ENCODE measurements at regions not wholly inside any gene's neighbourhood (a gene's known extent, or its start where the extent isn't known, plus 50 kb on each side); places are given as distances from the start of the nearest gene placed in this dataset.

GRCh38 chr5:72597456-72597948, 90.3 kb upstream of the ZNF366 start:
- H3K18ac ChIP-seq (ENCODE audit: low read depth, low read length) = peak overlapping the region; percentile 95
- ChIA-PET POLR2A (ENCODE audit: unreplicated experiment) (no interaction called here), CTCF (interaction anchor here (1.3 kb wide), 1 partner anchor 9 kb away, joined by 3 read pairs; no protein-coding TSS in a partner anchor)
- in situ Hi-C loops (cut with MboI; ENCODE audit: low sequenced_read_pairs) (no loop called here), dilution Hi-C loops (cut with HindIII; ENCODE audit: low sequenced_read_pairs, unreplicated experiment) (no loop called here), intact Hi-C loops (cut with micrococcal nuclease) (no loop called here)
- H3K56ac ChIP-seq (ENCODE audit: extremely low read depth, insufficient read depth, low read length) = peak overlapping the region; percentile 64
- H2AK5ac ChIP-seq (ENCODE audit: low read depth, low read length) = peak overlapping the region; percentile 50
- DNase-seq = peak; percentile 95
- H4K20me1 ChIP-seq (ENCODE audit: insufficient read depth, low read length) = no peaks in the 10 kb centered on the region; the same call in 1 of the 2 replicates
- H4K91ac ChIP-seq (ENCODE audit: insufficient read depth, low read depth, low read length) = peak overlapping the region; percentile 85
- 0 out of 4 replicates have a peak, but pooled peaks cover 0 to 5% of the 10 kb centered on the region in 2 experiments for H3K79me1 ChIP-seq (ENCODE audit: low read depth in 1 of 2, low read length in 2 of 2)
- peaks cover 24% of the 10 kb centered on the region for H3K4me1 ChIP-seq (ENCODE audit: control insufficient read depth, insufficient read depth, low read length)
- H3K4me3 ChIP-seq (ENCODE audit: insufficient read depth, low read depth, low read length) = no peak overlapping the region
- H3K36me3 ChIP-seq (ENCODE audit: control insufficient read depth, insufficient read depth, low read length) = no peaks in the 10 kb centered on the region
- peak overlapping the region; percentile 63 for H3K14ac ChIP-seq (replicated peaks; ENCODE audit: low read depth, low read length)
- H2AK9ac ChIP-seq (replicated peaks; ENCODE audit: low read depth, low read length, poor library complexity) = no peak overlapping the region
- no peaks in the 10 kb centered on the region for H3K9me3 ChIP-seq (ENCODE audit: control insufficient read depth, insufficient read depth, low read length)
- H2AFZ ChIP-seq (replicated peaks; ENCODE audit: low read length, poor library complexity) = peak overlapping the region; percentile 36
- peak overlapping the region; percentile 11 for H3K9ac ChIP-seq (ENCODE audit: low read depth, low read length)
- WGBS, 2 experiments (ENCODE audit: extremely low coverage in 2 of 2, insufficient read length in 1 of 2) = no CpG with 5 or more reads among the region's 5 CpGs
- ATAC-seq (ENCODE audit: low read depth) = peak; percentile 84
- peak overlapping the region; percentile 80 for H4K5ac ChIP-seq (ENCODE audit: low read depth, low read length)
- no TSS peak for BruUV-seq (replicated peaks)
- H3K23ac ChIP-seq (ENCODE audit: low read depth, low read length) = peak overlapping the region; percentile 75
- peak overlapping the region; percentile 52 for H3K4me2 ChIP-seq (ENCODE audit: low read depth, low read length)
- no peaks in the 10 kb centered on the region for H3K27me3 ChIP-seq (ENCODE audit: control insufficient read depth, insufficient read depth, low read length)
- H2BK20ac ChIP-seq (ENCODE audit: low read depth, low read length) = peak overlapping the region; percentile 83
- peaks cover 6% of the 10 kb centered on the region; the same call in 1 of the 2 replicates for H3K9me1 ChIP-seq (ENCODE audit: insufficient read depth, low read length)
- H3K4ac ChIP-seq (ENCODE audit: low read depth, low read length) = peak overlapping the region; percentile 83
- H2BK5ac ChIP-seq (ENCODE audit: low read depth, low read length, poor library complexity, severe bottlenecking) = peak overlapping the region; percentile 96
- peak overlapping the region; percentile 87 for H3K27ac ChIP-seq (ENCODE audit: insufficient read depth, low read length)
- peak overlapping the region; percentile 82 for H2BK120ac ChIP-seq (ENCODE audit: low read depth, low read length)
- TF ChIP-seq POLR2A (IDR thresholded peaks at IDR 0.05; ENCODE audit: low read depth, low read length) (no peak; the same call in 1 of the 2 replicates), USF2 (IDR thresholded peaks at IDR 0.05; ENCODE audit: low read depth, low read length) (0 out of 2 replicates have a peak, but pooled peaks have one; percentile 15), SMC3 (IDR thresholded peaks at IDR 0.05; ENCODE audit: low read depth, low read length) (no peak), RAD21 (IDR thresholded peaks at IDR 0.05; ENCODE audit: low read length) (peak; percentile 24; the same call in 1 of the 2 replicates), ELK1 (IDR thresholded peaks at IDR 0.05; ENCODE audit: borderline replicate concordance, low read depth, low read length) (no peak), NFE2L2 (IDR thresholded peaks at IDR 0.05; ENCODE audit: low read depth, low read length) (peak; percentile 93), MXI1 (IDR thresholded peaks at IDR 0.05; ENCODE audit: borderline replicate concordance, low read depth, low read length) (0 out of 2 replicates have a peak, but pooled peaks have one; percentile 7), MAFK (IDR thresholded peaks at IDR 0.05; ENCODE audit: low read depth, low read length) (peak; percentile 84), CTCF (conservative IDR thresholded peaks at IDR 0.05; ENCODE audit: low read depth, low read length) (no peak), MAZ (IDR thresholded peaks at IDR 0.05; ENCODE audit: borderline replicate concordance, low read depth, low read length) (no peak), RFX5 (IDR thresholded peaks at IDR 0.05; ENCODE audit: low read depth, low read length) (no peak), FOS (IDR thresholded peaks at IDR 0.05; ENCODE audit: low read depth, low read length) (peak; percentile 62), CEBPB (IDR thresholded peaks at IDR 0.05; ENCODE audit: low read depth, low read length) (peak; percentile 43; the same call in 1 of the 2 replicates), BHLHE40 (IDR thresholded peaks at IDR 0.05; ENCODE audit: low read depth, low read length) (peak; percentile 42; the same call in 1 of the 2 replicates), CHD1 (IDR thresholded peaks at IDR 0.05; ENCODE audit: low read depth, low read length) (no peak), RCOR1 (IDR thresholded peaks at IDR 0.05; ENCODE audit: insufficient replicate concordance, low read length) (no peak)
- H2BK15ac ChIP-seq (ENCODE audit: low read depth, low read length) = peak overlapping the region; percentile 75; the same call in 2 of the 3 replicates
- H4K8ac ChIP-seq (ENCODE audit: low read depth in 2 of 2, low read length in 2 of 2) = peak overlapping the region; percentile 62 to 86
